DMS114 treated with DMSO at 0.1 percent for 48 hours (cell line): ENCODE measurements at regions not wholly inside any gene's neighbourhood (a gene's known extent, or its start where the extent isn't known, plus 50 kb on each side); places are given as distances from the start of the nearest gene placed in this dataset.
"Not testable (repeated sequence)": the region's sequence is repeated elsewhere in the genome, so short reads cannot be mapped to it uniquely, and the experiment has no call there.

Experiments
- DNase-seq: peaks from one replicate; lab custom pipeline; 2025; ENCODE audit not compliant: unreplicated experiment; lab: John Stamatoyannopoulos, UW

GRCh38 chr2:83015035-83015715, 1443.9 kb downstream of the SUCLG1 start:
- DNase-seq = no peak

GRCh38 chr2:83014462-83014861, 1444.6 kb downstream of the SUCLG1 start:
- DNase-seq = no peak

GRCh38 chr2:83006961-83007360, 1452.1 kb downstream of the SUCLG1 start:
- no peak for DNase-seq

- no peak for DNase-seq
These were observed 1455.5 kb downstream of the SUCLG1 start for GRCh38 chr2:83003555-83003954.

GRCh38 chr2:83002706-83003105, 1456.4 kb downstream of the SUCLG1 start:
- no peak for DNase-seq

- no peak for DNase-seq
These were observed 1460.3 kb downstream of the SUCLG1 start for GRCh38 chr2:82998781-82999180.

- DNase-seq = no peak
These were observed 1462.9 kb downstream of the SUCLG1 start for GRCh38 chr2:82996217-82996616.

GRCh38 chr2:82994151-82994550, 1464.9 kb downstream of the SUCLG1 start:
- DNase-seq = no peak

GRCh38 chr2:82993609-82994008, 1465.5 kb downstream of the SUCLG1 start:
- no peak for DNase-seq

GRCh38 chr2:82992968-82993367, 1466.1 kb downstream of the SUCLG1 start:
- DNase-seq = no peak

- not testable (repeated sequence) for DNase-seq
These were observed 1471.4 kb downstream of the SUCLG1 start for GRCh38 chr2:82987706-82988105.

GRCh38 chr2:82986899-82987298, 1472.2 kb downstream of the SUCLG1 start:
- DNase-seq = no peak

GRCh38 chr2:82985572-82986197, 1473.4 kb downstream of the SUCLG1 start:
- DNase-seq = no peak

GRCh38 chr2:82968358-82968757, 1490.7 kb downstream of the SUCLG1 start:
- no peak for DNase-seq

- no peak for DNase-seq
These were observed 1494.7 kb downstream of the SUCLG1 start for GRCh38 chr2:82964341-82964740.

GRCh38 chr2:82959727-82960126, 1499.4 kb downstream of the SUCLG1 start:
- DNase-seq = no peak

GRCh38 chr2:82954868-82955267, 1504.2 kb downstream of the SUCLG1 start:
- DNase-seq = no peak

GRCh38 chr2:82939211-82939610, 1519.9 kb downstream of the SUCLG1 start:
- no peak for DNase-seq

GRCh38 chr2:82938321-82938845, 1520.7 kb downstream of the SUCLG1 start:
- not testable (repeated sequence) for DNase-seq

GRCh38 chr2:82913566-82913965, 1545.5 kb downstream of the SUCLG1 start:
- no peak for DNase-seq

- DNase-seq = no peak
These were observed 1563.0 kb downstream of the SUCLG1 start for GRCh38 chr2:82896117-82896516.

- no peak for DNase-seq
These were observed 1565.9 kb downstream of the SUCLG1 start for GRCh38 chr2:82893190-82893589.

- DNase-seq = no peak
These were observed 1579.3 kb downstream of the SUCLG1 start for GRCh38 chr2:82879803-82880202.
